ENCODE measurements at regions not wholly inside any gene's neighbourhood (a gene's known extent, or its start where the extent isn't known, plus 50 kb on each side); places are given as distances from the start of the nearest gene placed in this dataset.

DNA sequence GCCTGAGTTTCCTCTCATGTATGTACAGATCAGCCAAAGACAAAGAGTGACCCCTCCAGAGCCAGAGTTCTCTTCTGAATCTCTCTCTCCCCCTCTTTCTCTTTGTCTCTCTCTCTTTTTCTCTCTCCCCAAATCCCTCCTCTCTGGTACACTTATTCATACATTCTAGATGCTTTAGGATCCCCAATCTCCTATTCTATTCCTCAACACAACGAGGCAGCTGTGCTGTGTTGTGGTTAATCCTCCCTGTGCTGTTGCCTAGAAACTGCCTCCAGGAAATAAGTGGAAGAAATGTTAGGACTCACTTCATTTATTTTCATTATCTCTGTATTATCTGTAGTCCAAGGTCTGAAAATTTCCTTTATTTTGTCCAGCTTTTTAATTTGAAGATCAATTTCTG is 350.5 kb upstream of the OR4E1 start:
- ChIA-PET POLR2A (no interaction called here), CTCF (no interaction called here)
- TF ChIP-seq SUZ12 (IDR thresholded peaks at IDR 0.05) (no peak), L3MBTL2 (conservative IDR thresholded peaks at IDR 0.05) (no peak), ZNF384 (IDR thresholded peaks at IDR 0.05) (no peak), FOXK2 (IDR thresholded peaks at IDR 0.05) (no peak), NFRKB (IDR thresholded peaks at IDR 0.05) (no peak), SP1 (IDR thresholded peaks at IDR 0.05) (no peak), HDGF (IDR thresholded peaks at IDR 0.05; ENCODE audit: borderline replicate concordance) (no peak), ELF4 (IDR thresholded peaks at IDR 0.05) (no peak), FOXM1 (IDR thresholded peaks at IDR 0.05; ENCODE audit: borderline replicate concordance) (no peak), CTBP1 (IDR thresholded peaks at IDR 0.05; ENCODE audit: borderline replicate concordance) (no peak), ARNT (IDR thresholded peaks at IDR 0.05) (no peak), FOXA1 (IDR thresholded peaks at IDR 0.05) (no peak), LEF1 (IDR thresholded peaks at IDR 0.05; ENCODE audit: borderline replicate concordance) (no peak), TARDBP (IDR thresholded peaks at IDR 0.05) (no peak)
- TF ChIP-seq, protein P1, sequence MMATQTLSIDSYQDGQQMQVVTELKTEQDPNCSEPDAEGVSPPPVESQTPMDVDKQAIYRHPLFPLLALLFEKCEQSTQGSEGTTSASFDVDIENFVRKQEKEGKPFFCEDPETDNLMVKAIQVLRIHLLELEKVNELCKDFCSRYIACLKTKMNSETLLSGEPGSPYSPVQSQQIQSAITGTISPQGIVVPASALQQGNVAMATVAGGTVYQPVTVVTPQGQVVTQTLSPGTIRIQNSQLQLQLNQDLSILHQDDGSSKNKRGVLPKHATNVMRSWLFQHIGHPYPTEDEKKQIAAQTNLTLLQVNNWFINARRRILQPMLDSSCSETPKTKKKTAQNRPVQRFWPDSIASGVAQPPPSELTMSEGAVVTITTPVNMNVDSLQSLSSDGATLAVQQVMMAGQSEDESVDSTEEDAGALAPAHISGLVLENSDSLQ (IDR thresholded peaks at IDR 0.05), result no peak
- no peak for DNase-seq (ENCODE audit: extremely low spot score)

GRCh38 chr14:22018890-22019289 is 345.3 kb upstream of the OR4E1 start:
- POLR2A ChIA-PET, result no interaction called here
- no peak for DNase-seq (ENCODE audit: extremely low spot score)
- TF ChIP-seq ELF4 (IDR thresholded peaks at IDR 0.05), result no peak
- no peak for TF ChIP-seq SP1 (IDR thresholded peaks at IDR 0.05)
- TF ChIP-seq FOXA1 (IDR thresholded peaks at IDR 0.05), result no peak
- TF ChIP-seq, protein P1 (IDR thresholded peaks at IDR 0.05), result no peak
- TF ChIP-seq BHLHE40 (IDR thresholded peaks at IDR 0.05; ENCODE audit: borderline replicate concordance), result no peak
- TF ChIP-seq FOXM1 (IDR thresholded peaks at IDR 0.05; ENCODE audit: borderline replicate concordance), result no peak
- TF ChIP-seq NFRKB (IDR thresholded peaks at IDR 0.05), result no peak
- no peak for TF ChIP-seq TARDBP (IDR thresholded peaks at IDR 0.05)
- TF ChIP-seq ZNF384 (IDR thresholded peaks at IDR 0.05), result no peak
- TF ChIP-seq CTBP1 (IDR thresholded peaks at IDR 0.05; ENCODE audit: borderline replicate concordance), result no peak
- no peak for TF ChIP-seq HDGF (IDR thresholded peaks at IDR 0.05; ENCODE audit: borderline replicate concordance)
- TF ChIP-seq ARNT (IDR thresholded peaks at IDR 0.05), result no peak
- no peak for TF ChIP-seq L3MBTL2 (conservative IDR thresholded peaks at IDR 0.05)
- no peak for TF ChIP-seq SUZ12 (IDR thresholded peaks at IDR 0.05)
- no peak for TF ChIP-seq LEF1 (IDR thresholded peaks at IDR 0.05; ENCODE audit: borderline replicate concordance)
- CTCF ChIA-PET, result no interaction called here

DNA sequence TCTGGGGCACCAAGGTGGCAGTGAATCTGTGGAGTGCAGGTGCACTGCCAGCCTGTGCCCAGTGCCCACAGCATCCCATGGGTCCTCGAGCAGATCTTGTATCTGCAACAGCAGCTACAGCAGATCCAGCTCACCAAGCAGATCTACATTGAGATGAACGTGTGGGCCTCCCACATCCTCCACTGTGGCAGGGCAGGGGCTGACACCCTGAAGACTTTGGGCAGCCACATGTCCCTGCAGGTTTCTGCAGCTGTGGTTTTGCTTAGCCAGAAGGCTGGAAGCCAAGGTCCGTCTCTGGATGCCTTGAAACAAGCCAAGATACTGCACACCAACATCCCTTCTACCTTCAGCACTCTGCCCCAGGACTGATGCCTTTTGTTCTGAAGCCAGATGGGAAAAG is 338.8 kb upstream of the OR4E1 start:
- ChIA-PET CTCF (no interaction called here), POLR2A (no interaction called here)
- TF ChIP-seq BHLHE40 (IDR thresholded peaks at IDR 0.05; ENCODE audit: borderline replicate concordance) (no peak), TARDBP (IDR thresholded peaks at IDR 0.05) (no peak), HDGF (IDR thresholded peaks at IDR 0.05; ENCODE audit: borderline replicate concordance) (no peak), FOXK2 (IDR thresholded peaks at IDR 0.05) (no peak), L3MBTL2 (conservative IDR thresholded peaks at IDR 0.05) (no peak), ZNF384 (IDR thresholded peaks at IDR 0.05) (no peak), SP1 (IDR thresholded peaks at IDR 0.05) (no peak), ELF4 (IDR thresholded peaks at IDR 0.05) (no peak), FOXM1 (IDR thresholded peaks at IDR 0.05; ENCODE audit: borderline replicate concordance) (no peak), ARNT (IDR thresholded peaks at IDR 0.05) (no peak), SUZ12 (IDR thresholded peaks at IDR 0.05) (no peak), FOXA1 (IDR thresholded peaks at IDR 0.05) (no peak), CTBP1 (IDR thresholded peaks at IDR 0.05; ENCODE audit: borderline replicate concordance) (no peak), LEF1 (IDR thresholded peaks at IDR 0.05; ENCODE audit: borderline replicate concordance) (no peak), NFRKB (IDR thresholded peaks at IDR 0.05) (no peak)
- TF ChIP-seq, protein P1 (IDR thresholded peaks at IDR 0.05), result no peak
- no peak for DNase-seq (ENCODE audit: extremely low spot score)

DNA sequence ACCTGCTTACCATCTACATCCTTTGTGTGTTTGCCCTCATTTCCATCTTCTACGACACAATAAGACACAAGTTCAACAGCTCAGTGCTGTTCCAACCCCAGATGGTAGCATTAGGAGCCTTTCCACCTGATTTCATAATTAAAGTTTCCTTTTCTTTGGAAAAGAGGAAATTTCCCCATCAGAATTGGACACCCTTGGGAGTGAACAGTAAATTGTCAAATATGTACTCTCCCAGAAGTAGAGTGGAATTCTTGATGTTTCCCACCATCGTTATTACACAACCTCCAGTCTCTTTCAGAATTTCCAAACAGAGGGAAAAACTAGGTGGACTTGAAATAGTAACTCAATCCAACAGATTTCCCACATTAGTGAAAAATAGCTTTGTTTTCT is 337.6 kb upstream of the OR4E1 start:
- POLR2A ChIA-PET, result no interaction called here
- CTCF ChIA-PET, result no interaction called here
- TF ChIP-seq LEF1 (IDR thresholded peaks at IDR 0.05; ENCODE audit: borderline replicate concordance) (no peak), HDGF (IDR thresholded peaks at IDR 0.05; ENCODE audit: borderline replicate concordance) (no peak), ELF4 (IDR thresholded peaks at IDR 0.05) (no peak), TARDBP (IDR thresholded peaks at IDR 0.05) (no peak)
- TF ChIP-seq, protein P1 (IDR thresholded peaks at IDR 0.05), result no peak
- no peak for DNase-seq (ENCODE audit: extremely low spot score)

- TF ChIP-seq CTBP1 (IDR thresholded peaks at IDR 0.05; ENCODE audit: borderline replicate concordance), result no peak
- TF ChIP-seq FOXK2 (IDR thresholded peaks at IDR 0.05), result no peak
- TF ChIP-seq FOXA1 (IDR thresholded peaks at IDR 0.05), result no peak
- no peak for DNase-seq (ENCODE audit: extremely low spot score)
- ChIA-PET POLR2A (no interaction called here), CTCF (no interaction called here)
These were observed 337.1 kb upstream of the OR4E1 start for GRCh38 chr14:22010545-22011252.

DNA sequence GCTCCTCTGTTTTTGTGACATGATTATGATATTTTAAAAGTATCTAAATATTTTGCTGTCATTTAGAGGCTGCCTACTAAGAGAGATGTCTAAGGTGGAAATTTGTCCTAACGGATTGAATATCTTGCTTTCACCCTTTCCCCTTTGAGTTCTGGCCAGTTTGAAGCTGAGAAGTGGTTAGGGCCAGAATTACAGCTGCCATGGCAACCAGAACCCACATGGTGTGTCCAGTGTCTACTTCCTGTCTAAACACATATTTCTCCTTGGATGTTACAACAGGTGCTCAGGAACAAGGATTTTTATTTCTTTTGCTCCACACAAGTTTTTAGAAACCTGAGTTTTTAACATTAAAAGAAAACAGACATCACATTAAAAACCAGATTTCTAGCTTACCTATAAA is 335.1 kb upstream of the OR4E1 start:
- DNase-seq (ENCODE audit: extremely low spot score), result no peak
- ChIA-PET CTCF (interaction anchor here (1.7 kb wide), 1 partner anchor 16 kb away, joined by 4 read pairs; no protein-coding TSS in a partner anchor), POLR2A (no interaction called here)
- no peak for TF ChIP-seq FOXK2 (IDR thresholded peaks at IDR 0.05)
- TF ChIP-seq SUZ12 (IDR thresholded peaks at IDR 0.05), result no peak
- no peak for TF ChIP-seq CTBP1 (IDR thresholded peaks at IDR 0.05; ENCODE audit: borderline replicate concordance)
- no peak for TF ChIP-seq FOXA1 (IDR thresholded peaks at IDR 0.05)
- TF ChIP-seq TARDBP (IDR thresholded peaks at IDR 0.05), result no peak
- TF ChIP-seq FOXM1 (IDR thresholded peaks at IDR 0.05; ENCODE audit: borderline replicate concordance), result no peak
- TF ChIP-seq L3MBTL2 (conservative IDR thresholded peaks at IDR 0.05), result no peak
- no peak for TF ChIP-seq BHLHE40 (IDR thresholded peaks at IDR 0.05; ENCODE audit: borderline replicate concordance)
- TF ChIP-seq LEF1 (IDR thresholded peaks at IDR 0.05; ENCODE audit: borderline replicate concordance), result no peak
- TF ChIP-seq ELF4 (IDR thresholded peaks at IDR 0.05), result no peak
- TF ChIP-seq ZNF384 (IDR thresholded peaks at IDR 0.05), result no peak
- no peak for TF ChIP-seq NFRKB (IDR thresholded peaks at IDR 0.05)
- TF ChIP-seq, protein P1 (IDR thresholded peaks at IDR 0.05), result no peak
- no peak for TF ChIP-seq ARNT (IDR thresholded peaks at IDR 0.05)
- TF ChIP-seq HDGF (IDR thresholded peaks at IDR 0.05; ENCODE audit: borderline replicate concordance), result no peak
- TF ChIP-seq SP1 (IDR thresholded peaks at IDR 0.05), result no peak

Measured in HEK293T (cell line).